SK-N-SH treated with all-trans-retinoic acid at 6 μM for 48 hours (cell line): ENCODE measurements at regions not wholly inside any gene's neighbourhood (a gene's known extent, or its start where the extent isn't known, plus 50 kb on each side); places are given as distances from the start of the nearest gene placed in this dataset.

ENCODE experiments used
- ARNTL ChIP-seq: fragments of 450-650 bp; formaldehyde crosslinking; IDR thresholded peaks from 2 replicates; pipeline ENCODE4 v1.5.0; 2020; ENCODE audit warnings: low read depth, mild to moderate bottlenecking, moderate library complexity, borderline replicate concordance
- ESRRG ChIP-seq: fragments of 250-450 bp; sonication (Bioruptor Pico); IDR thresholded peaks from 2 replicates; pipeline ENCODE4 v1.6.1; 2021; ENCODE audit warnings: mild to moderate bottlenecking
- GLIS3 ChIP-seq: fragments of 250-450 bp; sonication (Bioruptor Pico); IDR thresholded peaks from 2 replicates; pipeline ENCODE4 v1.5.0; 2020; ENCODE audit warnings: mild to moderate bottlenecking, moderate library complexity
- ISL1 ChIP-seq: fragments of 250-450 bp; sonication (Bioruptor Pico); IDR thresholded peaks from 2 replicates; pipeline ENCODE4 v2.1.2; 2022; ENCODE audit warnings: mild to moderate bottlenecking, moderate library complexity
- ZC3H10 ChIP-seq: fragments of 250-450 bp; sonication (Bioruptor Pico); IDR thresholded peaks from 2 replicates; pipeline ENCODE4 v1.5.1; 2021; ENCODE audit warnings: mild to moderate bottlenecking, moderate library complexity
- ZFP3 ChIP-seq: fragments of 250-450 bp; sonication (Bioruptor Pico); IDR thresholded peaks from 2 replicates; pipeline ENCODE4 v1.5.0; 2020; ENCODE audit warnings: mild to moderate bottlenecking, moderate library complexity
- TF ChIP-seq, protein P1 (sequence below): fragments of 250-450 bp; sonication (Bioruptor Pico); IDR thresholded peaks from 2 replicates; pipeline ENCODE4 v1.5.1; 2020; ENCODE audit warnings: low read depth, mild to moderate bottlenecking, moderate library complexity

DNA sequence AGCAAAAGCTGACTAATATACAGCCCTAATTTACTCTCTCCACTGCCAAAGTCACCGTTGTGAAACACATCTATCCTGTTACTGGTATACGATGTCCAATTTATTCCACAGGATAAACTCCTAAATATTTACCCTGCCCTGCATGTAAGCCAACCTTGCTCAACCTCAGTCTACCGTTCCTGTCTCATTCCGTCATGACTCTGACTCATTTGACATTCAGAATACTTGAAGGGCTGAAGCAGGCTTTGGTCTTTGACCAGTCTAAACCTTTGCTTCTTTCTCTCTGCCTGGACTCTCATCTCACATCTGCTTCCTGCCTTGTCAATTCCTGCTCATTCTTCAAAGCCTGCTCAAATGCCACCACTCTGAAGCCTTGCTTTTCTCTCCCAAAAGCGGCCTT lies 157.5 kb downstream of the SCP2D1 start:
- no peak for TF ChIP-seq GLIS3
- TF ChIP-seq, protein P1, sequence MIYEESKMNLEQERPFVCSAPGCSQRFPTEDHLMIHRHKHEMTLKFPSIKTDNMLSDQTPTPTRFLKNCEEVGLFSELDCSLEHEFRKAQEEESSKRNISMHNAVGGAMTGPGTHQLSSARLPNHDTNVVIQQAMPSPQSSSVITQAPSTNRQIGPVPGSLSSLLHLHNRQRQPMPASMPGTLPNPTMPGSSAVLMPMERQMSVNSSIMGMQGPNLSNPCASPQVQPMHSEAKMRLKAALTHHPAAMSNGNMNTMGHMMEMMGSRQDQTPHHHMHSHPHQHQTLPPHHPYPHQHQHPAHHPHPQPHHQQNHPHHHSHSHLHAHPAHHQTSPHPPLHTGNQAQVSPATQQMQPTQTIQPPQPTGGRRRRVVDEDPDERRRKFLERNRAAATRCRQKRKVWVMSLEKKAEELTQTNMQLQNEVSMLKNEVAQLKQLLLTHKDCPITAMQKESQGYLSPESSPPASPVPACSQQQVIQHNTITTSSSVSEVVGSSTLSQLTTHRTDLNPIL (CRISPR knock-in tag), result no peak
- no peak for TF ChIP-seq ZC3H10
- no peak for TF ChIP-seq ZFP3
- TF ChIP-seq ISL1 (CRISPR knock-in tag), result no peak
- no peak for TF ChIP-seq ARNTL
- no peak for TF ChIP-seq ESRRG
